HepG2 (cell line): ENCODE measurements at regions not wholly inside any gene's neighbourhood (a gene's known extent, or its start where the extent isn't known, plus 50 kb on each side); places are given as distances from the start of the nearest gene placed in this dataset.

Experiments used
- ATAC-seq: fragments of 200-7000 bp; cut with Tn5 transposase; 3 replicates; pipeline ENCODE4 v1.9.1; 2020; ENCODE audit warnings: mild to moderate bottlenecking, moderate library complexity
- BruUV-seq: library from RNA; stranded (reverse); fragments of 400-500 nt; replicated peaks from 2 replicates; lab custom pipeline; 2021; lab: Mats Ljungman, UMichigan
- CTCF ChIA-PET: fragments of 300-600 bp; formaldehyde crosslinking; extraction: SDS; loops from one replicate; lab custom pipeline; 2021; ENCODE audit warnings: low total read pairs, inconsistent platforms, low intra/inter-chr PET ratio; lab: Yijun Ruan, JAX
- POLR2A ChIA-PET: fragments of 350-600 bp; sonication (Branson Sonifier 250); formaldehyde crosslinking; loops from one replicate; lab custom pipeline; 2020; ENCODE audit warnings: antibody characterized with exemption, inconsistent platforms; lab: Yijun Ruan, JAX
- DNase-seq: peaks from one replicate; pipeline ENCODE4 v3.0.0-alpha.2; 2015; ENCODE audit warnings: low spot score
- FAIRE-seq: peaks from 3 replicates; lab custom pipeline; 2011; peaks lifted over from hg19 to GRCh38; lab: Jason Lieb, UNC
- H2AFZ ChIP-seq: one replicate; pipeline ENCODE4 v1.6.1; 2011; ENCODE audit warnings: low read length, inconsistent platforms
- H3K27ac ChIP-seq: fragments of 300-600 bp; 3 replicates; pipeline ENCODE4 v1.8.0; 2011; ENCODE audit warnings: mixed run types, mild to moderate bottlenecking, mixed read lengths, low read length, inconsistent platforms; ENCODE audit not compliant: insufficient read depth; ENCODE audit errors: extremely low read length
- H3K27me3 ChIP-seq, 2 experiments: fragments of 200-600 bp in 1 of 2; 2 replicates in 1 of 2; 3 replicates in 1 of 2; pipeline versions ENCODE4 v1.6.0 to v1.8.0; 2011; ENCODE audit warnings: low read length in 2 of 2, mild to moderate bottlenecking in 2 of 2, moderate library complexity in 2 of 2, inconsistent platforms in 1 of 2; ENCODE audit not compliant: insufficient read depth in 2 of 2, control insufficient read depth in 1 of 2
- H3K36me3 ChIP-seq, 2 experiments: fragments of 200-600 bp in 1 of 2; replicated peaks in 1 of 2; 2 replicates in 1 of 2; 3 replicates in 1 of 2; pipeline versions ENCODE4 v1.5.1 to v1.8.0; 2011; ENCODE audit warnings: low read length in 2 of 2, inconsistent platforms in 1 of 2; ENCODE audit not compliant: insufficient read depth in 2 of 2, control insufficient read depth in 1 of 2
- H3K4me1 ChIP-seq: 2 replicates; pipeline ENCODE4 v1.5.1; 2012; ENCODE audit warnings: low read length, inconsistent platforms; ENCODE audit not compliant: insufficient read depth
- H3K4me2 ChIP-seq: 2 replicates; pipeline ENCODE4 v1.6.0; 2011; ENCODE audit warnings: low read depth, low read length, inconsistent platforms
- H3K4me3 ChIP-seq, 3 experiments: fragments of 200-600 bp in 1 of 3; sonication (generic), shearing (Covaris generic) in 1 of 3; replicated peaks in 1 of 3; 2 replicates each; pipeline ENCODE4 v1.5.1; 2011 to 2016; ENCODE audit warnings: low read length in 3 of 3, inconsistent platforms in 2 of 3, low read depth in 2 of 3, mild to moderate bottlenecking in 2 of 3, control low read depth in 1 of 3, mixed read lengths in 1 of 3; ENCODE audit not compliant: insufficient read depth in 1 of 3
- H3K79me2 ChIP-seq: one replicate; pipeline ENCODE4 v1.6.1; 2011; ENCODE audit warnings: low read length, inconsistent platforms; ENCODE audit not compliant: insufficient read depth
- H3K9ac ChIP-seq: 2 replicates; pipeline ENCODE4 v1.6.0; 2011; ENCODE audit warnings: mild to moderate bottlenecking, low read depth, low read length, inconsistent platforms; ENCODE audit not compliant: insufficient read depth
- H3K9me3 ChIP-seq: 2 replicates; pipeline ENCODE4 v1.5.1; 2012; ENCODE audit warnings: mild to moderate bottlenecking, low read length
- H4K20me1 ChIP-seq: 2 replicates; pipeline ENCODE4 v1.6.0; 2011; ENCODE audit warnings: inconsistent platforms, mild to moderate bottlenecking, low read length, moderate library complexity; ENCODE audit not compliant: insufficient read depth
- ATAD3A ChIP-seq: sonication (generic); formaldehyde crosslinking; IDR thresholded peaks from 2 replicates; pipeline ENCODE4 v1.4.0; 2020; ENCODE audit warnings: missing genetic modification reagents
- EHMT2 ChIP-seq: fragments of 200-600 bp; sonication (generic); IDR thresholded peaks from 2 replicates; pipeline ENCODE4 v1.7.0; 2017; ENCODE audit warnings: antibody characterized with exemption, low read depth, low read length, borderline replicate concordance
- KAT8 ChIP-seq: IDR thresholded peaks from 2 replicates; pipeline ENCODE4 v1.6.1; 2016; ENCODE audit warnings: missing genetic modification reagents, missing compliant biosample characterization
- MTA1 ChIP-seq: sonication (generic); formaldehyde crosslinking; IDR thresholded peaks from 2 replicates; pipeline ENCODE4 v1.4.0; 2020; ENCODE audit warnings: missing genetic modification reagents, mild to moderate bottlenecking, borderline replicate concordance
- ONECUT2 ChIP-seq: sonication (generic); formaldehyde crosslinking; IDR thresholded peaks from 2 replicates; pipeline ENCODE4 v1.4.0; 2020; ENCODE audit warnings: missing genetic modification reagents
- RCOR2 ChIP-seq: IDR thresholded peaks from 2 replicates; pipeline ENCODE4 v1.6.1; 2016; ENCODE audit warnings: missing biosample characterization, missing genetic modification reagents
- SMC3 ChIP-seq: IDR thresholded peaks from 2 replicates; pipeline ENCODE4 v1.6.1; 2011; ENCODE audit warnings: low read length, improper control_type of control experiment
- SNAI1 ChIP-seq: sonication (generic); formaldehyde crosslinking; IDR thresholded peaks from 2 replicates; pipeline ENCODE4 v1.5.0; 2020; ENCODE audit warnings: mild to moderate bottlenecking, missing genetic modification reagents, borderline replicate concordance
- TMF1 ChIP-seq: sonication (generic); formaldehyde crosslinking; IDR thresholded peaks from 2 replicates; pipeline ENCODE4 v1.8.1; 2022; ENCODE audit warnings: low read depth, missing genetic modification reagents
- ZMYM2 ChIP-seq: sonication (generic); formaldehyde crosslinking; IDR thresholded peaks from 2 replicates; pipeline ENCODE4 v1.8.0; 2022; ENCODE audit warnings: mild to moderate bottlenecking, missing genetic modification reagents
- ZNF276 ChIP-seq: sonication (generic); formaldehyde crosslinking; IDR thresholded peaks from 2 replicates; pipeline ENCODE4 v1.4.0; 2020; ENCODE audit warnings: mild to moderate bottlenecking, low read depth, missing genetic modification reagents
- ZNF329 ChIP-seq: sonication (generic); formaldehyde crosslinking; IDR thresholded peaks from 2 replicates; pipeline ENCODE4 v1.9.0; 2021; ENCODE audit warnings: low read depth, mild to moderate bottlenecking, missing genetic modification reagents
- ZNF331 ChIP-seq: sonication (generic); formaldehyde crosslinking; IDR thresholded peaks from 2 replicates; pipeline ENCODE4 v1.4.0; 2020; ENCODE audit warnings: missing genetic modification reagents
- ZNF337 ChIP-seq: sonication (generic); formaldehyde crosslinking; IDR thresholded peaks from 2 replicates; pipeline ENCODE4 v1.5.1; 2020; ENCODE audit warnings: missing genetic modification reagents, low read depth, mild to moderate bottlenecking, borderline replicate concordance
- ZNF350 ChIP-seq: sonication (generic); formaldehyde crosslinking; IDR thresholded peaks from 2 replicates; pipeline ENCODE4 v1.4.0; 2020; ENCODE audit warnings: mild to moderate bottlenecking, low read depth, missing genetic modification reagents, borderline replicate concordance
- ZNF607 ChIP-seq: sonication (generic); formaldehyde crosslinking; IDR thresholded peaks from 2 replicates; pipeline ENCODE4 v1.5.1; 2020; ENCODE audit warnings: missing genetic modification reagents, mild to moderate bottlenecking, borderline replicate concordance
- ZNF674 ChIP-seq: sonication (generic); formaldehyde crosslinking; IDR thresholded peaks from 2 replicates; pipeline ENCODE4 v1.5.0; 2020; ENCODE audit warnings: low read depth, mild to moderate bottlenecking, missing genetic modification reagents
- ZNF792 ChIP-seq: IDR thresholded peaks from 2 replicates; pipeline ENCODE4 v1.6.1; 2016
- whole genome bisulfite sequencing: methylation state at CpG from one replicate; pipeline ENCODE4 v1.1.6; 2017; ENCODE audit warnings: low lambda C conversion rate; 5-methylcytosine and 5-hydroxymethylcytosine counted together
- in situ Hi-C: cut with HindIII; loops from 2 replicates; pipeline ENCODE4 v1.10.0; 2017; ENCODE audit warnings: low pct_unique_long_range_greater_than_20kb; ENCODE audit not compliant: extremely low pct_ligation_motif_present
- intact Hi-C: fragments of 100-400 bp; cut with micrococcal nuclease; formaldehyde crosslinking; loops from one replicate; pipeline ENCODE4 v1.10.0; 2022; ENCODE audit not compliant: unreplicated experiment

DNA sequence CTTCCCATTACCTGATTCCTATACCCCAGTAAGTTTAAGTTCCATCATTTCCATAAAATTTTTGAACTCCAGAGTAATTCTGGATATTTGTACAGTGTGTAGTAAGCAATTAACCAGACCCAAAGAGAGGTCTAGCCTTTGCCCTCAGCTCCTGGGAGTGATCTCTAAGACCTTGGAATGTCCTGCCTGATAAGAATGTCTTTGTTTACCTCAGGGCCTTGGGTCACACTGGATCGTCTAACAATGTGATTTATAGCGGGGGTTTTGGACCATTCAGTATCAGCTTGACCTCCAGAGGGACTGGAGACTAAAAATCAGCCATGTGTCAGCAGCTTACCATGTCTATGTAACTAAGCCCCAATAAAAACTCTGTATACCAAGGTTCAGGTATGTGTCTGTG is 330.9 kb upstream of the PPP1R2C start:
- FAIRE-seq: no peak
- CTCF ChIA-PET: no interaction called here
- TF ChIP-seq MTA1 (CRISPR knock-in tag): no peak
- no peak for TF ChIP-seq ATAD3A (CRISPR knock-in tag)
- no peak for TF ChIP-seq ZNF276 (CRISPR knock-in tag)
- no peak for TF ChIP-seq ZNF792
- no peak for TF ChIP-seq ZNF350 (CRISPR knock-in tag)
- TF ChIP-seq KAT8 (CRISPR knock-in tag): no peak
- no peak for TF ChIP-seq EHMT2
- no peak for TF ChIP-seq ONECUT2 (CRISPR knock-in tag)
- no peak for TF ChIP-seq ZNF607 (CRISPR knock-in tag)
- TF ChIP-seq ZNF337: no peak
- TF ChIP-seq ZNF331 (CRISPR knock-in tag): no peak
- no peak for TF ChIP-seq TMF1 (CRISPR knock-in tag)
- no peak for TF ChIP-seq ZNF329 (CRISPR knock-in tag)
- TF ChIP-seq RCOR2 (CRISPR knock-in tag): no peak
- no peak for TF ChIP-seq SMC3
- TF ChIP-seq ZNF674 (CRISPR knock-in tag): no peak
- TF ChIP-seq SNAI1 (CRISPR knock-in tag): no peak
- TF ChIP-seq ZMYM2 (CRISPR knock-in tag): no peak

More for the DNA sequence above, 330.9 kb upstream of the PPP1R2C start:
- Histone ChIP-seq H3K27ac (no peak overlapping the region), H3K27me3 (no peaks in the 10 kb centered on the region), H3K4me1 (no peaks in the 10 kb centered on the region), H3K79me2 (no peaks in the 10 kb centered on the region), H3K9me3 (no peaks in the 10 kb centered on the region), H3K4me3 (no peak overlapping the region), H2AFZ (no peak overlapping the region), H3K36me3 (no peaks in the 10 kb centered on the region), H3K9ac (no peak overlapping the region), H4K20me1 (no peaks in the 10 kb centered on the region), H3K4me2 (no peak overlapping the region)
- ATAC-seq (no peak), DNase-seq (no peak)
- BruUV-seq: no TSS peak
- POLR2A ChIA-PET: no interaction called here
- intact Hi-C loops (no loop called here), in situ Hi-C loops (no loop called here)
- WGBS: 0% methylated on average over 1 of the region's 2 CpGs
